HFF-Myc (cell line): ENCODE measurements at regions not wholly inside any gene's neighbourhood (a gene's known extent, or its start where the extent isn't known, plus 50 kb on each side); places are given as distances from the start of the nearest gene placed in this dataset.

ENCODE experiments used
- DNase-seq: peaks from one replicate; pipeline ENCODE4 v3.0.0-alpha.2; 2011; ENCODE audit warnings: low read depth; ENCODE audit errors: extremely low read depth
- H3K4me3 ChIP-seq: replicated peaks from 2 replicates; pipeline ENCODE4 v1.5.1; 2011; ENCODE audit warnings: low read depth, mild to moderate bottlenecking, control low read depth, low read length
- CTCF ChIP-seq: IDR thresholded peaks from 2 replicates; pipeline ENCODE4 v1.5.1; 2012; ENCODE audit warnings: mild to moderate bottlenecking, low read depth, low read length, control low read depth; ENCODE audit errors: missing control alignments

- no peak for DNase-seq
- TF ChIP-seq CTCF, result no peak
- H3K4me3 ChIP-seq, result no peak overlapping the region
Measured at GRCh38 chr18:60599267-60599666, 226.7 kb upstream of the MC4R start.

- H3K4me3 ChIP-seq, result no peak overlapping the region
- no peak for DNase-seq
- no peak for TF ChIP-seq CTCF
Measured at GRCh38 chr18:60599995-60600394, 227.4 kb upstream of the MC4R start.

- no peak for TF ChIP-seq CTCF
- H3K4me3 ChIP-seq, result no peak overlapping the region
- DNase-seq, result no peak
Measured at GRCh38 chr18:60601249-60601648, 228.7 kb upstream of the MC4R start.

GRCh38 chr18:60623331-60623730 is 250.8 kb upstream of the MC4R start:
- no peak for DNase-seq
- no peak overlapping the region for H3K4me3 ChIP-seq
- TF ChIP-seq CTCF, result no peak

GRCh38 chr18:60624207-60624606 is 251.6 kb upstream of the MC4R start:
- no peak overlapping the region for H3K4me3 ChIP-seq
- DNase-seq, result no peak
- TF ChIP-seq CTCF, result no peak

GRCh38 chr18:60639836-60640235 is 267.3 kb upstream of the MC4R start:
- no peak overlapping the region for H3K4me3 ChIP-seq
- no peak for DNase-seq
- TF ChIP-seq CTCF, result no peak

GRCh38 chr18:60643009-60643408 is 270.4 kb upstream of the MC4R start:
- DNase-seq, result no peak
- no peak for TF ChIP-seq CTCF
- no peak overlapping the region for H3K4me3 ChIP-seq
